Smooth muscle cell of the brain vasculature (primary cell): ENCODE measurements at regions not wholly inside any gene's neighbourhood (a gene's known extent, or its start where the extent isn't known, plus 50 kb on each side); places are given as distances from the start of the nearest gene placed in this dataset.

ENCODE experiments used
- DNase-seq: peaks from one replicate; pipeline ENCODE4 v3.0.0-alpha.2; 2012; ENCODE audit warnings: low read depth, low spot score

DNA sequence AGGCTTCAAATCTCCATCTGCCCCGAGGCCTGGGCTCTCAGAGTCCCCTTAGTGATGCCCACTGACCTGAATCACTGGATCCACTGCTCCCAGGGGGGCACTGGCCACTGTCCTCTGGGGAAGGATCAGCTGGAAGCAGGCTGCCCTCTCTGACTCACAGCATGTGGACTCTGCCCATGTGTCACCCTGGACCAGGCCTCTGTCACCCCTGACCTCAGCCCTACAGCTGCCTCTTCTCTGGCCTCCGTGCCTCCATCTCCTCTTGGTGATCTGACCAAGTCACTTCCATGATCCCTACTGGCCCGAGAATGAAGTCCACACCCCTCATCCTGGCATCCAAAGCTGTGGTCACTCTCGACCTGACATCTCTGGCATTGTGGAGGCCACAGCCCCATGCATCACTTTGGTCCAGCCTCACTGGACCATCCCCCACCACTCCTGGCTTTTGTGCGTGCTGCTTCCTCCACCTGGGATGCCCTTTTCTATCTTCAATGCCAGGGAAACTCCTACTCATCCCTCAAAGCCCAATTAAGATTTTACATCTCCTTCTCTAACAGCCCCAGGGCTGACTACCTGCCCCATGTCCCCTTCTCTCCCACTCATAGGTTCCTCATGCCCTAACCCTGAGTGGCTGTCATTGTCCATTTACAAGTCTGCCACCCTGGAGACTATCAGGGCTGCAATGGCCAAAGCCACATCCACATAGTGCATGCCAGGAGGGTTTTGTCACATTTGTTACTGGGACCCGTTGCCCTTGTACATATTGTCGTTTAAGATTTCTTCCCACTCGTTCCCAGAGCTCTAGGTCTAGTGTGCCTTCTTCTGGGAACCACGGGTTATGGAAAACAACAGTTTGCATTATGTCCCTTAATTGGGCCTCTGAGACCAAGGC is 685.0 kb downstream of the MATN1 start:
- no peak for DNase-seq

DNA sequence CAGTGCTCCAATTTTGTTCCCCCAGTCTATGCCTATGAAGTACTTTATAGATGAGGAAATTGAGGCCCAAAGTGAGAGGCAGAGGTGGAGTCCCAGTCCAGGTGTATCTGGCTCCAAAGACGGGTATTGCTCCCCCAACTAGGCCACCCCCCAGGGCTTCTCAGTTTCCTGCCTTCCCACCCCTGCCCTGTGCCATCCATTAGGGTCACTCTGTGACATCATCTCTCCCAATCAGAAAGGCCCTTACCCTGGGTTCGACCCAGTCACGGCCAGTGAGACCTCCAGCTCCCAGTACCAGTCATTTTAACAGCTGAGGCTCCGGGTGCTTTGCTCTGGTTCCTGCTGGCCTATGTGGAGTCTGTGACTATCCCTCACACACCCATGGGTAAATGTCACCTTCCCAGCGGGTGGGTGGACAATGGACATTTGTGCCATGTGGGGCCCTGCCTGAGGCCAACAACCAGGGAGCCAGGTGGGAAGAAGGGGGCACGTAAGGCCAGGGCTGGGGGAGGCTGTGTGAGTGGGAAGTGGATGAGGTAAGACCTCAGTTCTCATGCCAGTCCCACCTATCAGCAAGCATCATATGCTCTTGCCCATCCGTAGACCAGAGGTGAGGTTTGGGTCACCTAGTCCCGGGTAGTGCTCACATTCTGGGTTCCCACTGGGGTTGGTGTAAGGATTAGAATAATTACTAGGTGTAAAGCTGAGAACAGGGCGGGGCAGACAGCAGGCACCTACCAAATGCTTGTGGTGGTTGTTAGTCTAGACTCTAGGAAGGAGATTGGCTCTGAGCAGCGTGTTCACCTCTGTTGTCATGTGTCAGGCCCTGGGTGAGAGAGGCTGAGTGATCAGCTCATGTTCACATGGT is 685.9 kb downstream of the MATN1 start:
- no peak for DNase-seq

DNA sequence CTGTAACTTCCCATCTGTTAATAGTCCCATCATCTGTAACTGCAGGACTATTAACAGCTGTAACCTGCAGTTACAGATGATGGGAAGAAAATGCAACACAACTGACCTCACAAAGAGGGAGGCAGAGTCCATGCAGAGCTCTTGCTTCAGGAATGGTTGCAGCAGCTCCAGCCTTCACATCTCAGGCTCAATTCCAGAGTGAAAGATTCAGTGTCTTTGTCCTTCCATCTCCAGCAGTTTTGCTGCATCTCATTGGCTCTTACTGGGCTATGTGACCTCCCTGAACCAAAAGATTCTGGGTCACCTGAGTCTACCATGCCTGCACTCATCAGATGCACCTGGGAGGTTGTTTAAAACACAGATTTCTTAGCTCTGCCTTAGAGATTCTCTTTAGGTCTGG is 686.7 kb downstream of the MATN1 start:
- no peak for DNase-seq

DNA sequence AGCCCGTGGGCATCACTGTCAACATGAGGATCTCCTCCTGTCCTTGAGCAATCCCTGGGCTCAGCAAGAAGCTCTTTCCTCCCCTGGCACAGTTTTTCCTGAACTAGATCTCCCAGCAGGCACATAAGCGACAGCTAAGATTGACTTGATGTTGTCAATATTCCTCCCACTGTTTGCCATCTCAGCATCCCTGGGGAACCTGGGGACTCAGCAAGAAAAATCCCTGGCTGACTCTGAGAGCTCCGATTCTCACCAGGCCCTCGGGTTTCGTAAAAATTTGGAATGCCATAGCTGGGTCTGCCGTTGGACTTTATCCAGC is 687.2 kb downstream of the MATN1 start:
- no peak for DNase-seq

DNA sequence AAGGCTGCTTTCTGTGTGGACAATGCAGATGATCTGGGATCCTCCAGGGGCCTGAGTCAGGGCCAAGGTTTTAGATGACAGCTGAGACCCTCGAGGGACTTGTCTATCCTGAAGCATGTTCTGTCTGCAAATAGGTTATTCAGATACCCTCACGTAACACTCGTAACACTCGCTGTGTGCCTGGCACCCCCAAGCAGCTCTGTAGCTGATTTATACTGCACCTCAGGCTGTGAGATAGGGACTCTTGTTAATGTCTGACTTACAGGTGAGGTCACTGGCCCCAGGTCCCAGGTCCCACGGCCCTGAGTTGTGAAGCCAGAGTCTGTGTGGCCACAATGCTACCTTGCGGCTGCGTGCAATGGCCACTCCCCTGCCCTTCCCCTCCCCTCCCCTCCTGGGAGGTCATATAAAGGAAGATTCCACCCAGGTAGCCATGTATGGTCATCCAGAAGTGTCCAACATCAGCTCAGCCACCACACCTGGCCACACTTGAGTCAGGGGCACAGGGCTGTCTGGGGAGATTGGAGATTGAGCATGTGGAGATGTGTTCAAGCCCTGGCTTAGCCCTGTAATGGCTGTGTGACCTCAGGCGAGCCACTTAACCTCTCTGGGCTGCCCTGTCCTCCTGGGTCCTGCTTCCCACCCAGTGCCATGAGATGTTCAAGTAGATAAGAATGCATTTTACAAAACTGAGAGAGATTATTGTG is 687.7 kb downstream of the MATN1 start:
- DNase-seq: no peak

DNA sequence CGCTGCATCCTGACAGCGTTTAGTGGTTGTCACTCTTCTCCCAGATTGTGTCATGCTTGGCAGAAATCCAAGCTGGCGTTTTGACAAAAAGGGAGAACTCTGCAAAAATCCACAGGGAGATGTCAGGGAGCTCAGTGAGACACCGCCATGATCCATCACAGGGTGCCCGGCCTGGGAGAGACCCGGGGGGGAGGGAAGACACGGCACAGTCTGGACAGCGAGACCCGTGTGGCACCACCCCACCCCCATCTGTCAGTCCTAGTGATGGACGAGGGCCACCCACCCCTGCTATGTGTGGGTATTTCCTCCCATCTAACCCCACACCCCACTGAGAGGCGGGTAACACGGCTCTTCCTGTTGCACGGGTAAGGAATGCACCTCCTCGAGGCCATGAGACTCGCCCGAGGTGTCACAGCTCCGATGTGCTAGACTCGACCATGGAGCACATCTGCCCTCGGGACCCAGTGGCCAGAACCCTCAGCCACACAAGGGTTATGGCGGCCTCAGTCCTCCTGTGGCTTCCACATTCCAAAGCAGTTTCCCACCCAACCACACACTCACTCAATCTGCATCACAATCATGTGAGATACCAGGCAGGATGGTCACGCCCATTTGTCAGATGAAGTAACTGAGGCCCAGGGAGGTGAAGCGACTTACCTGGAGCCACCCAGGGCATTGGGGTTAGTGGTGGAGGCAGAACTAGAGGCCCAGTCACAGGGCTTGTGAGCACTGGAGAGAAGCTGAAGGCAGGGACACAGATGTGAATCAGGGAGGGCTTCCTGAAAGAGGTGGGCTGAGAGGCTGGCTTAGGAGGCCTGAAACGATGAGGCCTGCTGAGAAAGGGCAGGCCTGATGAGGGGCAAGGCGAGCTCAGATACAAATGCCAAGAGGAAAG is 688.5 kb downstream of the MATN1 start:
- no peak for DNase-seq

DNA sequence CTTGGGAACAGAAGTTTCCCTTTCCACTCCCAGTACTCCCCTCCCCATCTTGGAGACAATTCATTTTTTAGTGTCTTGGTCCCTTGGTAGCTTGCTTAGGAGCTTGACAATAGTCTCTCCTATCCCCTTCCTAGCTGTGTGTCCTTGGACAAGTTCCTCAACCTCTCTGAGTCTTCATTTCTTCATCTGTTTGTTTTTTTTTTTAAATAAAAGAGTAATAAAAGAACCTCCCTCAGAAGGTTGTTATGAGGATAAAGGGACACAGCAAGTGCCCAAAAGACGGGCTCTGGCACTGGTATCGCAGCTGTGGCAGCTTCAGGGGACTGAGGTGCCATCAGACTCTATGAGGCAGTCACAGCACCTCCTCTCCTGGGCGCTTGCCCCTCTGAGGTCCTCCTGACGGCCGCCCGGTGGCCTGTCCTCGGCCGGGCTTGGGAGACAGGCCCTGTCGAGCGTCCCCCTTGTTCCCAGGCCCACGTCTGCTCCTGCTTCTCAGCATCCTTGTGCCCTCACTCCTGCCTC is 689.2 kb downstream of the MATN1 start:
- no peak for DNase-seq

DNA sequence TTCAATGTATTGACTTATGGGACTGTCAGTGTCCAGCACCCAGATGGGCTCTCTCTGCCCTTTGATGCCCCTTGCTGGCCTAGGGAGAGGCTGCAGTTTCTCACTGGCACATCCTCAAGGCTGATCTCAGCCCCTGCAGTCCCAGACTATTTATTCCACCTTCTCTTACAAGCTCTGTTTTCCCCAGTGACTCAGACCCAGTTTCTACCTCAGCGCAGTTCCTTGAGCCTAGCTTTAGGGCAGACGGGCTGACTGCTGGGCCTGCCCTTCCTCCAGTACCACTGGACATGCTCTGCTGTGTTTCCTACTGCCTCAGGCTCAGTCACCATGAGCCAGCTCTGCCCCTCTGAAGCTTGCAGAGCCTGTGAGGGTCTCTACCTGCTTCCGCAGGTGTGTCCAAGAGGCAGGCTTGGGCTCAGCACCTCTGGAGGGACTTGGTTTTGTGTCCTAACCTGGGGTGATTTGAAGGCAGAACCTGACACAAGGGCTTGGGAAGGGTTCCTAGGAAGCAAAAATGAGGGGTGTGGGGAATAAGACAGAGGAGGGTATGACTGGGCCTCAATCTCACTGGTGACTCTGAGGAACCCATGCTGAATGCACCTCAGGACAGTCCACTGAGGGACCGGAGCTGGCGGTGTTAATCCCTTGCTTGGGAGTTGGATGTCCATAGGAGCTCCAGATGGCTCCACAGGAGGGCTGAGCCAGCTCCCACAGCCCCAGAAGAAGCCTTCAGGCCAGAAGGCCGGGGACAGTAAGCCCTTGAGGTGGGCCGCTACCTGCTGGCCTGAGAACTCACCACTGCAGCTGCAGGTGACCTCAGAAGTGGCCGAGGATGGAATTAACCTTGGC is 689.9 kb downstream of the MATN1 start:
- DNase-seq: no peak

DNA sequence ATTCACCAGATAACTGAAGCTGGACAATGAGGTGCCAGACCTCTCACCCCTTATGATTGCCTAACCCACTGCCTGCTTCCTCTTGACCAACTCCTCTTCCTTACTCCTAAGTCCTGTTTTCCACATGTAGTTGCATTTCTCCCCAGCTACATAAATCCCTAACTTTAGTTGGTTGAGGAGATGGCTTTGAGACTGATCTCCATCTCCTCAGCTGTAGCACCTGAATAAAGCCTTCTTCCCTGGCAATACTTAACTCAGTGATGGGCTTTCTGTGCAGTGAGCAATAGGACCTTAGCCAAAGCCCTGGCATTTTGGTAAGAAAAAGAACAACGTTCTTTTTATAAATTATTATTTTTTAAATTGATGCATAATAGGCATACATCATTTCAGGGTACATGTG is 691.1 kb downstream of the MATN1 start:
- no peak for DNase-seq

DNA sequence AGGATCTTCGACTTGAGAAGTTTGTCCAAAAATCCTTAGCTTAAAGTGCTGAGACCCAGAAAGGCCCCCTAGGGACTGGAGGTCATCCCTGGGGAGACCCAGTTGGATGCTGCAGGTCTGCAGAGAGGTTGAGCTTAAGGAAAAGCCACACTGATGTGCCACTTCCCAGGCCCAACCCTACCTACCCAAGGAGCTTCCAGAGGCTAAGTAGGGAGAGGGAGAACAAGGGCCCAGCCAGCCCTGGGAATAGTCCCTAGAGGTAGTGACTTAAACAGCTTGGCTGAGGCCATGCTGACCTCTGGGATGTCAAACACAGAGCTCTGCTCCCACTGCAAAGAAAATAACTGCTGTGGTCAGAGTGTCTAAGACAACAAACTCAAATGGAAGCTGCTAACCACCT is 693.7 kb downstream of the MATN1 start:
- DNase-seq: no peak

DNA sequence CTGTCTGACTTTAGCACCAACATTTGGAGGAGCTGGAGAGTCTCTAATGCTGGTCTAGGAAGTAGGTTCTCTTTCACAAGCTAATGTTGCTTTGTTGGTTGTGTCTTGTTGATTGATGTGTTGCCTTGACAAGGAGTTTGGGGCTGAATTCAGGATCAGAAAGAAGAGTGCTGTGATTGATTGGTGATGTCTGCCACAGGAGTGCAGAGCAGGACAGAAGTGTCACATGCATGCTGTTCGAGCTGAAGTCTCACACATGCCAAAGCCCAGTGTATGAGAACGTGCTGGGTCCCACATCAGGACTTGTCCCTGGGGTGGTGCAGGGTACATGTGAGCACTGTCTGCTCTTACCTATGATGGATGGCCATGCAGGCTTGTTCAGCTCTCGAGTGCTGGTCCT is 694.4 kb downstream of the MATN1 start:
- DNase-seq: no peak

DNA sequence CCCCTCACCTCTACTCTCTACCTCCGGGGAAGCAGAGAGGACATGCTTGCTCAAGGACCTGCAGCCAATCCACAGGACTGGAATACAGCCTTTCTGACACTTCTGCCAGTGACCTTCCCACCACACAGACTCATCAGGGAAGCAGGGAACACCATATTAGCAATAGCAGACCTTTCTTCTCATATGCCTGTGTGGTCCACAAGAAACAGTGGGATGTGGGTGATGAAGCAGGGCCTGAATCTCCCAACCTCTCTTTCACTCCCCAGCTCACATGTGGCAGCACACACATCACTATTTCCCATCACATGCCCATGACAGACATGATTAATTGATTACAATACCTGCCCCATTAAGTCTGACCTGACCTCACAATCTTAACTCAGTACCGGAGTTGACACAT is 695.1 kb downstream of the MATN1 start:
- no peak for DNase-seq

DNA sequence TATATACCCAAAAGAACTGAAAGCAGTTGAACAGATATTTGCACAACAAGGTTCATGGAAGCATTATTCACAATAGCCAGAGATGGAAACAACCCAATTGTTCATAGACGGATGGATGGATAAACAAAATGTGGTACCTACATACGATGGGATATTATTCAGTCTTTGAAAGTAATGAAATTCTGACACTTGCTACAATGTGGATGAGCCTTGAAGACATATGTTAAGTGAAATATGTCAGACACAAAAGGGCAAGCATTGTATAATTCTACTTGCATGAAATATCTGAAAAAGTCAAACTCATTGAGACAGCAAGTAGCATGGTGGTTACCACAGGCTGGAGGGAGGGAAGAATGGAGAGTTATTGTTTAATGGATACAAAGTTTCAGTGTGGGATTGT is 696.1 kb downstream of the MATN1 start:
- DNase-seq: no peak

DNA sequence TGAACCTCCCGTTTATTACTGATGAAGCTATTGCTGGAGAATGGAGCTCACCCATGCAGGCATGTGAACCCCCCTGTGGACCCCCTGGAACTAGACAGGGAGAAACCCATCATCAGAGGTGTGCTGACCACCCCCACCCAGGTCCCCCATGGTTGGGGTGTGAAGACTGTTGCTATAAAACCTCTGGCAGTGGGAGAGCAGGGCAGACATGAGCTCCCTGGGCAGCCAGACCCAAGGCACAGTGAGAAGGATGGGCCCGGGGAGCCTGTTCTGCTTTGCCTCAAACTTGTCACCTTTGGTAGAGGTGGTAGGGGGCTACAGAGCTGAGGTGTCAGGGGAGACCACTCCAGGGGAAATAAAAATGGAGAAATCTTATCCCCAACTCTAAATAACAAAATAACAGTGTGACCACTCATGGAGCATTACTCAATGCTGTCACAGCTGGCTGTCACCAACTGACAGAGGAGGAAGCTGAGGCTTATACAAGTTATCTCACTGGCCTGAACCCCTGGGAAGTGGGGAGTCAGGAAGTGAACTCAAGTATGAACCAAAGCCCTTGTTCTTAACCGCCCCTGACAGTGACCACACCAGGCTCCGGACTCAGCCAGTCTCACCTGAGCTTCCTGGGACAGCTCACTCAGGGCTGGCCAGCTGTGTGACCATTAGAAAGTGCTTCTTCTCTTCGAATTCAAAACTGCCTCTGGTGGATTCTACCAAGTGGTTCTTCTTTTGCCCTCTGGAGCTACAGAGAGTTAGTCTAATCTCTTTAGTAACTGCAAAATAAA is 698.8 kb downstream of the MATN1 start:
- no peak for DNase-seq

DNA sequence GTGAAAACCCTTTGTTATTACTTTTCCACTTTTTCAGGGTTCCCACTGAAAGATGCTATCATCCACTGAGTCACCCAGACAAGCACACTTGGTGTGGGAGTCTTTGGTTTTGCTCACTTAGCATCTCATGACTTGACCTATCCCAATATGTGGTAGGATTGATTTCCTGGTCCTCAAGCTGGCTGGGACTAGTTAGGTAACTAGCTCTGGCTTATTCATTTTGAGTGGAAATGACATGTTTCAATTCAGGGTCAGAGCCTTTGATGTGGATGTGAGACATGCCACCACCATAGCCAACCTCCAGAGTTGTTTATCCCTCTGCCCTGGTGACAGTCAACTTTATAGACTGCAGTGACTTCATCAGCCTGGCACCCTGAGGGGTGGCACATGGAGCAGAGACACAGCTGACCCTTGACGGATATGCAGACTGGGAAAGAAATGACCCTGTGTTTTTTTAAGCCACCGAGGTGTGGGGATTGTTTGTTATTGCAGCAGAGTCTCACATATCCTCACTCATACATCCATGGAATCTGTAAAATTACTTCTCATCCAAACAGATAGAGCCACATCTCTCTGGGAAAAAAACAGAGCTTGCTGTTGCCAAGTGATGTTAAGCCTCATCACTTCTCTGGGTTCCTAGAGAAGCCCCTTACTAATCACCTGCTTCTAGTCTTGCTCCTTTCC is 699.9 kb downstream of the MATN1 start:
- no peak for DNase-seq

DNA sequence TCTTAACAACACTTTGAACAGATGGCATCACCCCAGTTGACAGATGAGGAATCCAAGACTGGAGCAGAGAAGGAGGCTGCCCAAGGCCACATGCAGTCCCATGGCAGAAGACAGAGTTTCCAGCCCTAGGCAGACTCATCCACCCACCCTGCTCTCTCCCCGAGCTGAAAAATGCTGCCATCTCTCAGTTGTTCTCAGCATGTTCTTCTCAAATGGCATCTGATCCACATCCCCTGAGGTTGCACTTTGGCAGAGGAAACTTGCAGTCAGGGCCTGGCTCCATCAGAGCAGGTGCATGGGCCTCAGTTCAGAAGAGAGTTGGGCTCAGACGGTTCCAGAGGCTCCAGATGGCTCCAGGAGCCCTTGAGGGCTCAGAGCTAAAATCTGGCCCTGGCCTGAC is 709.4 kb downstream of the MATN1 start:
- no peak for DNase-seq

DNA sequence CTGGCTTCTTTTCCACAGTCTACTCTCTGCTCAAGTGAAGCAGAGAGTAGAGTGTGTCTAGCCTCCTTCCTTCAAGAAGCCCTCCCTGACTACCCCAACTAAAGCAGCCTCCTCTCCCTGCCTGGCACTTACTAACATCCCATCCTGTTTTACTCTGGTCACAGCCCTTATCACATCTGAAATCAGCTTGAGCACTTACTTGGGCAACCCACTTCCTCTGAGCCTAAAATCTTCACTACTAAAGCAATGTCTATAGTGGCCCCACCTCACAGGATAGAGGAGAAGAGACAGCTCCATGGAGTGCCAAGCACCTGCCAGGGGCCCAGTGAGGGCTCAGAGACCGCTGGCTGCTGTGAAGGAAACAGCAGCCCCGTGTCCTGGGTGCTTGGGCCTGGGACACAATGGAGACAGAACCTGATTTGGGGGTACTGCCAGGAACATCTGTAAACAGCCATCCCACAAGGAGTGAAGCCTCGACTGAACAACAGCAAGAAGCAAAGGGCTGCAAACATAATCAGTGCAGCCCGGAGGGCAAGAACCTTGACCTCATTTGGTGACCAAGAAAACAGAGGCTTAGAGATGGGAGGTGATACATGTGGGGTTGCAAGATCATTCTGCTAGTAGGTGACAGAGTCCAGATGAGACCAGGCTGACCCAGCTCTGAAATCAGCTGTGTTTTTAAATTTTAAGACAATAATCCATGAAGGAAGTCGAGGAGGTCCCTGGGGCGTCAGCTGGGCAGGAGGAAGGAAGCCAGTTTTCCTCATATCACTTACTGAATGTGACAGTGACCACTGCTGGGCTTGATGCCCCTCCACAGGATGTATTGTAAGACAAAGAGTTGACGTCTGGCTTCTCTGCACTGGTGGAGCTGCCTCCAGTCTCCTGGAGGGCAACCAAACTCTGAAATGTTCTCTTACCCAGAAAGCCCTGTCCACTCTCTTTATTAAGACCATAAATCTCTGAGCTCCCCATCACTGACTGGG is 710.6 kb downstream of the MATN1 start:
- no peak for DNase-seq

DNA sequence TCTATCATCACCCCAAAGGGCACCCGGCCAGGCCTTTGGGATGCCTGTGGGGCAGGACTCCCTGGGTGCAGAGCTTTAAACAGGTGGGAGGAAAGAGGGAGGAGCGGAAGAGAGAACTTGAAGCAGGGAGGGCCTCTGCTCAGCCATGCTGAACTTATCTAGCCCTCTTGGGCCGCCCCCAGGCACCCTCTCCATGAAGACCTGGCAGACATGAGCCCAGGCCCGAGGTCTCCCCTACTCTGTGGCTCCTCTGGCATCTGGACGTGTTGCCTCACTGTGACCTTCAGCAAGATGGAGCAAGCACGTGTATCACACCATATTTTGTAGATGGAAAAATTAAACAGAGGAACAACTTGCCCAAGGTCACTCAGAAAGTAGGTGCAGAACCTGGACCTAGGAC is 711.4 kb downstream of the MATN1 start:
- no peak for DNase-seq
